ENCODE measurements at regions not wholly inside any gene's neighbourhood (a gene's known extent, or its start where the extent isn't known, plus 50 kb on each side); places are given as distances from the start of the nearest gene placed in this dataset.

GRCh38 chr1:173414539-173415226 is 62.5 kb upstream of the PRDX6 start:
- Mint-ChIP-seq H3K27ac (peak overlapping the region; percentile 95), H3K9me3 (no peaks in the 10 kb centered on the region), H3K36me3 (ENCODE audit: low read depth) (no peaks in the 10 kb centered on the region), H3K27me3 (no peaks in the 10 kb centered on the region), H3K4me1 (peaks cover 96% of the 10 kb centered on the region), H3K4me3 (peak overlapping the region; percentile 56)
- intact Hi-C loops (cut with micrococcal nuclease) = loop anchor here (5.0 to 10.0 kb wide), 6 partner anchors 302 to 1810 kb away; partner anchors contain the start of genes CACYBP and RC3H1
- DNase-seq (no peak), ATAC-seq (ENCODE audit: low read depth) (no peak)
- CTCF ChIA-PET = interaction anchor here (0.8 to 7.6 kb wide), 5 partner anchors 16 to 671 kb away, joined by 3 to 63 read pairs (median 4); no protein-coding TSS in a partner anchor
- POLR2A ChIA-PET = interaction anchor here (0.6 to 4.2 kb wide), 13 partner anchors 8 to 662 kb away, joined by 3 to 38 read pairs (median 9); partner anchors contain the start of genes GAS5, PRDX6 and ZBTB37
- no peak for TF ChIP-seq CTCF (IDR thresholded peaks at IDR 0.05)

GRCh38 chr1:173415490-173415889 is 61.6 kb upstream of the PRDX6 start:
- POLR2A ChIA-PET = interaction anchor here (0.5 to 4.2 kb wide), 11 partner anchors 9 to 1584 kb away, joined by 3 to 38 read pairs (median 9); partner anchors contain the start of genes GAS5, PRDX6 and ZBTB37
- TF ChIP-seq CTCF (IDR thresholded peaks at IDR 0.05) = no peak
- no peaks in the 10 kb centered on the region for H3K27me3 Mint-ChIP-seq
- H3K27ac Mint-ChIP-seq = peak overlapping the region; percentile 95
- CTCF ChIA-PET = interaction anchor here (0.8 to 7.6 kb wide), 5 partner anchors 15 to 670 kb away, joined by 3 to 63 read pairs (median 5); no protein-coding TSS in a partner anchor
- no peak for ATAC-seq (ENCODE audit: low read depth)
- peak overlapping the region; percentile 56 for H3K4me3 Mint-ChIP-seq
- H3K36me3 Mint-ChIP-seq (ENCODE audit: low read depth) = no peaks in the 10 kb centered on the region
- H3K4me1 Mint-ChIP-seq = peaks cover 97% of the 10 kb centered on the region
- DNase-seq = no peak
- H3K9me3 Mint-ChIP-seq = no peaks in the 10 kb centered on the region
- intact Hi-C loops (cut with micrococcal nuclease) = loop anchor here (5.0 to 10.0 kb wide), 4 partner anchors 303 to 1809 kb away; partner anchors contain the start of gene CACYBP

GRCh38 chr1:173415905-173416450 is 61.2 kb upstream of the PRDX6 start:
- Mint-ChIP-seq H3K4me3 (peak overlapping the region; percentile 56), H3K9me3 (no peaks in the 10 kb centered on the region), H3K27ac (peak overlapping the region; percentile 95), H3K27me3 (no peaks in the 10 kb centered on the region), H3K36me3 (ENCODE audit: low read depth) (no peaks in the 10 kb centered on the region), H3K4me1 (peaks cover 97% of the 10 kb centered on the region)
- DNase-seq = no peak
- intact Hi-C loops (cut with micrococcal nuclease) = loop anchor here (5.0 to 10.0 kb wide), 4 partner anchors 304 to 1809 kb away; partner anchors contain the start of gene CACYBP
- ATAC-seq (ENCODE audit: low read depth) = no peak
- CTCF ChIA-PET = interaction anchor here (0.8 to 7.6 kb wide), 4 partner anchors 14 to 671 kb away, joined by 3 to 63 read pairs (median 8); no protein-coding TSS in a partner anchor
- POLR2A ChIA-PET = interaction anchor here (0.5 to 4.2 kb wide), 7 partner anchors 9 to 1583 kb away, joined by 3 to 38 read pairs (median 9); partner anchors contain the start of genes GAS5, PRDX6 and ZBTB37
- TF ChIP-seq CTCF (IDR thresholded peaks at IDR 0.05) = no peak

- H3K9me3 Mint-ChIP-seq = no peaks in the 10 kb centered on the region
These were observed 59.6 kb upstream of the PRDX6 start for GRCh38 chr1:173417563-173417962.

More at GRCh38 chr1:173417563-173417962, 59.6 kb upstream of the PRDX6 start:
- Mint-ChIP-seq H3K36me3 (ENCODE audit: low read depth) (no peaks in the 10 kb centered on the region), H3K4me1 (peaks cover 89% of the 10 kb centered on the region), H3K27me3 (no peaks in the 10 kb centered on the region), H3K4me3 (peak overlapping the region; percentile 79), H3K27ac (peak overlapping the region; percentile 95)
- no peak for TF ChIP-seq CTCF (IDR thresholded peaks at IDR 0.05)
- DNase-seq (no peak), ATAC-seq (ENCODE audit: low read depth) (peak; percentile 2)
- CTCF ChIA-PET = interaction anchor here (0.5 to 7.6 kb wide), 15 partner anchors 8 to 772 kb away, joined by 3 to 63 read pairs (median 4); partner anchors contain the start of gene TNFSF4
- POLR2A ChIA-PET = interaction anchor here (0.5 to 5.1 kb wide), 32 partner anchors 9 to 1581 kb away, joined by 3 to 108 read pairs (median 7); partner anchors contain the start of genes CENPL, DARS2, GAS5 and KLHL20
- intact Hi-C loops (cut with micrococcal nuclease) = loop anchor here (5.0 to 10.0 kb wide), 4 partner anchors 305 to 1807 kb away; partner anchors contain the start of gene CACYBP

All from activated B cell treated with CpG ODN at 0.5 μM for 24 hours (primary cell).